IPS-18a (cell line): ENCODE measurements at regions not wholly inside any gene's neighbourhood (a gene's known extent, or its start where the extent isn't known, plus 50 kb on each side); places are given as distances from the start of the nearest gene placed in this dataset.

ENCODE experiments used
- H3K27ac ChIP-seq: one replicate; pipeline ENCODE4 v1.5.1; 2013; ENCODE audit warnings: low read length
- H3K27me3 ChIP-seq: one replicate; pipeline ENCODE4 v1.6.1; 2013; ENCODE audit warnings: mild to moderate bottlenecking, low read length; ENCODE audit not compliant: control insufficient read depth, insufficient read depth
- H3K36me3 ChIP-seq: one replicate; pipeline ENCODE4 v1.6.1; 2013; ENCODE audit warnings: low read depth, low read length; ENCODE audit not compliant: control insufficient read depth
- H3K4me1 ChIP-seq: one replicate; pipeline ENCODE4 v1.6.1; 2013; ENCODE audit warnings: low read depth, low read length; ENCODE audit not compliant: control insufficient read depth
- H3K4me3 ChIP-seq: one replicate; pipeline ENCODE4 v1.5.1; 2013; ENCODE audit warnings: low read length
- H3K9ac ChIP-seq: one replicate; pipeline ENCODE4 v1.6.1; 2013; ENCODE audit warnings: mild to moderate bottlenecking, low read length, moderate library complexity
- H3K9me3 ChIP-seq: one replicate; pipeline ENCODE4 v1.6.1; 2013; ENCODE audit warnings: low read depth, low read length; ENCODE audit not compliant: control insufficient read depth

- Histone ChIP-seq H3K36me3 (no peaks in the 10 kb centered on the region), H3K9ac (no peak overlapping the region), H3K4me1 (no peaks in the 10 kb centered on the region), H3K9me3 (peaks cover 9% of the 10 kb centered on the region), H3K4me3 (no peak overlapping the region), H3K27me3 (no peaks in the 10 kb centered on the region), H3K27ac (no peak overlapping the region)
Measured at GRCh38 chrX:22396408-22396807, 123.7 kb downstream of the CBLL2 start.

- H3K27me3 ChIP-seq, result no peaks in the 10 kb centered on the region
- H3K4me3 ChIP-seq, result no peak overlapping the region
- peaks cover 12% of the 10 kb centered on the region for H3K9me3 ChIP-seq
- H3K9ac ChIP-seq, result no peak overlapping the region
- no peaks in the 10 kb centered on the region for H3K4me1 ChIP-seq
- no peaks in the 10 kb centered on the region for H3K36me3 ChIP-seq
- no peak overlapping the region for H3K27ac ChIP-seq
Measured at GRCh38 chrX:22397566-22397965, 124.9 kb downstream of the CBLL2 start.

GRCh38 chrX:22399437-22400192 lies 126.9 kb downstream of the CBLL2 start:
- Histone ChIP-seq H3K9me3 (peaks cover 9% of the 10 kb centered on the region), H3K4me3 (no peak overlapping the region), H3K27me3 (no peaks in the 10 kb centered on the region), H3K36me3 (no peaks in the 10 kb centered on the region), H3K4me1 (no peaks in the 10 kb centered on the region), H3K27ac (no peak overlapping the region), H3K9ac (no peak overlapping the region)

- Histone ChIP-seq H3K27ac (no peak overlapping the region), H3K27me3 (no peaks in the 10 kb centered on the region), H3K9me3 (peaks cover 10% of the 10 kb centered on the region), H3K9ac (no peak overlapping the region), H3K4me1 (no peaks in the 10 kb centered on the region), H3K36me3 (no peaks in the 10 kb centered on the region), H3K4me3 (no peak overlapping the region)
Measured at GRCh38 chrX:22404297-22404696, 131.6 kb downstream of the CBLL2 start.

GRCh38 chrX:22406201-22406737 lies 133.6 kb downstream of the CBLL2 start:
- Histone ChIP-seq H3K36me3 (no peaks in the 10 kb centered on the region), H3K27ac (no peak overlapping the region), H3K9ac (no peak overlapping the region), H3K4me3 (no peak overlapping the region), H3K9me3 (peaks cover 10% of the 10 kb centered on the region), H3K27me3 (no peaks in the 10 kb centered on the region), H3K4me1 (no peaks in the 10 kb centered on the region)

GRCh38 chrX:22409418-22409817 lies 136.7 kb downstream of the CBLL2 start:
- no peaks in the 10 kb centered on the region for H3K27me3 ChIP-seq
- H3K4me1 ChIP-seq, result no peaks in the 10 kb centered on the region
- H3K36me3 ChIP-seq, result no peaks in the 10 kb centered on the region
- no peak overlapping the region for H3K4me3 ChIP-seq
- H3K9me3 ChIP-seq, result peaks cover 8% of the 10 kb centered on the region
- no peak overlapping the region for H3K9ac ChIP-seq
- no peak overlapping the region for H3K27ac ChIP-seq

GRCh38 chrX:22424122-22424915 lies 151.6 kb downstream of the CBLL2 start:
- Histone ChIP-seq H3K36me3 (no peaks in the 10 kb centered on the region), H3K27me3 (no peaks in the 10 kb centered on the region), H3K9ac (no peak overlapping the region), H3K4me3 (no peak overlapping the region), H3K4me1 (no peaks in the 10 kb centered on the region), H3K27ac (no peak overlapping the region), H3K9me3 (peaks cover 14% of the 10 kb centered on the region)

- Histone ChIP-seq H3K9me3 (peaks cover 9% of the 10 kb centered on the region), H3K9ac (no peak overlapping the region), H3K4me3 (no peak overlapping the region), H3K4me1 (no peaks in the 10 kb centered on the region), H3K27me3 (no peaks in the 10 kb centered on the region), H3K36me3 (no peaks in the 10 kb centered on the region), H3K27ac (no peak overlapping the region)
Measured at GRCh38 chrX:22424919-22425318, 152.2 kb downstream of the CBLL2 start.

GRCh38 chrX:22429704-22430103 lies 157.0 kb downstream of the CBLL2 start:
- Histone ChIP-seq H3K9ac (no peak overlapping the region), H3K9me3 (peaks cover 18% of the 10 kb centered on the region), H3K4me3 (no peak overlapping the region), H3K36me3 (no peaks in the 10 kb centered on the region), H3K4me1 (no peaks in the 10 kb centered on the region), H3K27me3 (no peaks in the 10 kb centered on the region), H3K27ac (no peak overlapping the region)

- H3K9me3 ChIP-seq, result peaks cover 22% of the 10 kb centered on the region
- H3K4me1 ChIP-seq, result no peaks in the 10 kb centered on the region
- H3K27ac ChIP-seq, result no peak overlapping the region
- no peak overlapping the region for H3K4me3 ChIP-seq
- no peak overlapping the region for H3K9ac ChIP-seq
- no peaks in the 10 kb centered on the region for H3K36me3 ChIP-seq
- H3K27me3 ChIP-seq, result no peaks in the 10 kb centered on the region
Measured at GRCh38 chrX:22430701-22431100, 158.0 kb downstream of the CBLL2 start.

GRCh38 chrX:22433292-22434070 lies 160.8 kb downstream of the CBLL2 start:
- H3K4me1 ChIP-seq, result no peaks in the 10 kb centered on the region
- H3K9ac ChIP-seq, result no peak overlapping the region
- H3K9me3 ChIP-seq, result peaks cover 21% of the 10 kb centered on the region
- no peak overlapping the region for H3K4me3 ChIP-seq
- no peaks in the 10 kb centered on the region for H3K27me3 ChIP-seq
- H3K36me3 ChIP-seq, result no peaks in the 10 kb centered on the region
- H3K27ac ChIP-seq, result no peak overlapping the region
